ENCODE measurements at regions not wholly inside any gene's neighbourhood (a gene's known extent, or its start where the extent isn't known, plus 50 kb on each side); places are given as distances from the start of the nearest gene placed in this dataset.

- TF ChIP-seq POLR2A (IDR thresholded peaks at IDR 0.05; ENCODE audit: low read length) (no peak), GATA1 (IDR thresholded peaks at IDR 0.05; ENCODE audit: low read depth, low read length) (no peak)
These were observed 446.6 kb downstream of the KCNJ18 start for GRCh38 chr17:22138861-22139469.
